HL-60 (cell line): ENCODE measurements at regions not wholly inside any gene's neighbourhood (a gene's known extent, or its start where the extent isn't known, plus 50 kb on each side); places are given as distances from the start of the nearest gene placed in this dataset.

ENCODE experiments used
- DNase-seq, 2 experiments: peaks; one replicate each; pipeline ENCODE4 v3.0.0-alpha.2; 2010 to 2020; ENCODE audit warnings: low read depth in 1 of 2, low spot score in 1 of 2
- H3K27ac ChIP-seq: fragments of 250-450 bp; sonication (Bioruptor Pico); replicated peaks from 2 replicates; pipeline ENCODE4 v1.5.1; 2020; ENCODE audit warnings: mild to moderate bottlenecking, moderate library complexity
- H3K27me3 ChIP-seq: fragments of 250-450 bp; sonication (Bioruptor Pico); 2 replicates; pipeline ENCODE4 v1.5.1; 2021; ENCODE audit warnings: mild to moderate bottlenecking, moderate library complexity; ENCODE audit not compliant: insufficient read depth, poor library complexity, severe bottlenecking
- H3K4me3 ChIP-seq: replicated peaks from 2 replicates; pipeline ENCODE4 v1.5.1; 2011; ENCODE audit warnings: mild to moderate bottlenecking, control low read depth, low read length; ENCODE audit not compliant: insufficient read depth
- GABPA ChIP-seq: IDR thresholded peaks from 2 replicates; pipeline ENCODE4 v1.6.1; 2012; ENCODE audit warnings: low read depth
- POLR2AphosphoS5 ChIP-seq: IDR thresholded peaks from 2 replicates; pipeline ENCODE4 v1.6.1; 2012; ENCODE audit warnings: low read depth
- SPI1 ChIP-seq: IDR thresholded peaks from 2 replicates; pipeline ENCODE4 v1.6.1; 2012; ENCODE audit warnings: low read depth, mild to moderate bottlenecking, borderline replicate concordance
- TF ChIP-seq, protein P1 (sequence below): IDR thresholded peaks from one replicate; pipeline ENCODE4 v1.5.1; 2011; ENCODE audit warnings: low read length, control low read depth, inconsistent platforms; ENCODE audit not compliant: insufficient read depth
- TF ChIP-seq, protein P2 (sequence below): IDR thresholded peaks from 2 replicates; pipeline ENCODE4 v1.6.1; 2012; ENCODE audit warnings: low read depth; ENCODE audit not compliant: insufficient replicate concordance

DNA sequence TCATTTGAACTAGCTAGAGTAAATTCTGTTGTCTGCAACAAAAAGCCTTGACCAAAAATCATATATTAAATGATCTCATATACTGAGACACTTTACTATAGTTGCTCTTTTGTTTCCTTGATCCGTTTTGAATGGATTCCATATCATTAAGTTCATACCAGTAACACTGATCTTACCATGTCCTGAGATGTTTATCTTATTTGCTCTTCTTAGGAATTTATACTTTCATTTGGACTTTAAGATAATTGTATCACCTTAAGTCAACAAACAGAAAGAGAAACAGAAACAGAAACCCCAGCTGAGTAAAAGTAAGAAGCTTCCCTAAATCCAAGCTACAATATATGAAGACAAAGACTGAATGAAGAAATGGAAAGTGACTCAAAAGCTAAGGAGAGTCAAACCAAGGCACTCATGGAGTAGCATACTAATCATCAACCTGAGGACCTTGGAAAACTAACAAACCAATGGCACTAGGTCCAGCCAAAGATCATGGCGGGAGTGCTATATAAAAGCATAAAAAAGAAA is 106.5 kb upstream of the COX10 start:
- no peaks in the 10 kb centered on the region for H3K27me3 ChIP-seq
- TF ChIP-seq SPI1 (no peak), POLR2AphosphoS5 (no peak), GABPA (no peak)
- TF ChIP-seq, protein P1, sequence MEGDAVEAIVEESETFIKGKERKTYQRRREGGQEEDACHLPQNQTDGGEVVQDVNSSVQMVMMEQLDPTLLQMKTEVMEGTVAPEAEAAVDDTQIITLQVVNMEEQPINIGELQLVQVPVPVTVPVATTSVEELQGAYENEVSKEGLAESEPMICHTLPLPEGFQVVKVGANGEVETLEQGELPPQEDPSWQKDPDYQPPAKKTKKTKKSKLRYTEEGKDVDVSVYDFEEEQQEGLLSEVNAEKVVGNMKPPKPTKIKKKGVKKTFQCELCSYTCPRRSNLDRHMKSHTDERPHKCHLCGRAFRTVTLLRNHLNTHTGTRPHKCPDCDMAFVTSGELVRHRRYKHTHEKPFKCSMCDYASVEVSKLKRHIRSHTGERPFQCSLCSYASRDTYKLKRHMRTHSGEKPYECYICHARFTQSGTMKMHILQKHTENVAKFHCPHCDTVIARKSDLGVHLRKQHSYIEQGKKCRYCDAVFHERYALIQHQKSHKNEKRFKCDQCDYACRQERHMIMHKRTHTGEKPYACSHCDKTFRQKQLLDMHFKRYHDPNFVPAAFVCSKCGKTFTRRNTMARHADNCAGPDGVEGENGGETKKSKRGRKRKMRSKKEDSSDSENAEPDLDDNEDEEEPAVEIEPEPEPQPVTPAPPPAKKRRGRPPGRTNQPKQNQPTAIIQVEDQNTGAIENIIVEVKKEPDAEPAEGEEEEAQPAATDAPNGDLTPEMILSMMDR, result no peak
- H3K4me3 ChIP-seq, result no peak overlapping the region
- H3K27ac ChIP-seq, result no peak overlapping the region
- DNase-seq, result no peak

DNA sequence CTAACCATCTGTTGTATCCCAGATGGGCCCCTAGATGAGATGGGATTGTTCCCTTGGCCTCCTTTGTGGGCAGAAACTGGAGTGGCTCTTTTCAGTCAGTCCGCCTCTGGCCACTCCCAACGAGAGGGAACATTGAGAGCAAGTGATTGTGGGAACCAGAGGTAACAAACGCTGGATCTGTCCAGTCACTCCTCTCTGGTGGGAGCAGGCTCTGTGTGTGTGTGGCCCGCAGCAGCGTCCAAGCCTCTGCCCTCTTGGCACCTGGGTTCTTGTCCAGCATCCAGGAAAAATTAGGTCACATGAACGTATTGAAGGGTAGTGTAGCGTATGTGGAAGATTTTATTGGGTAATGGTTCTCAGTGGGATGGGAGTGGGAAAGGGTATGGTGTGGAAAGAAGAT is 101.9 kb upstream of the COX10 start:
- Histone ChIP-seq H3K27me3 (no peaks in the 10 kb centered on the region), H3K27ac (no peak overlapping the region), H3K4me3 (no peak overlapping the region)
- no peak for TF ChIP-seq POLR2AphosphoS5
- TF ChIP-seq, protein P2, sequence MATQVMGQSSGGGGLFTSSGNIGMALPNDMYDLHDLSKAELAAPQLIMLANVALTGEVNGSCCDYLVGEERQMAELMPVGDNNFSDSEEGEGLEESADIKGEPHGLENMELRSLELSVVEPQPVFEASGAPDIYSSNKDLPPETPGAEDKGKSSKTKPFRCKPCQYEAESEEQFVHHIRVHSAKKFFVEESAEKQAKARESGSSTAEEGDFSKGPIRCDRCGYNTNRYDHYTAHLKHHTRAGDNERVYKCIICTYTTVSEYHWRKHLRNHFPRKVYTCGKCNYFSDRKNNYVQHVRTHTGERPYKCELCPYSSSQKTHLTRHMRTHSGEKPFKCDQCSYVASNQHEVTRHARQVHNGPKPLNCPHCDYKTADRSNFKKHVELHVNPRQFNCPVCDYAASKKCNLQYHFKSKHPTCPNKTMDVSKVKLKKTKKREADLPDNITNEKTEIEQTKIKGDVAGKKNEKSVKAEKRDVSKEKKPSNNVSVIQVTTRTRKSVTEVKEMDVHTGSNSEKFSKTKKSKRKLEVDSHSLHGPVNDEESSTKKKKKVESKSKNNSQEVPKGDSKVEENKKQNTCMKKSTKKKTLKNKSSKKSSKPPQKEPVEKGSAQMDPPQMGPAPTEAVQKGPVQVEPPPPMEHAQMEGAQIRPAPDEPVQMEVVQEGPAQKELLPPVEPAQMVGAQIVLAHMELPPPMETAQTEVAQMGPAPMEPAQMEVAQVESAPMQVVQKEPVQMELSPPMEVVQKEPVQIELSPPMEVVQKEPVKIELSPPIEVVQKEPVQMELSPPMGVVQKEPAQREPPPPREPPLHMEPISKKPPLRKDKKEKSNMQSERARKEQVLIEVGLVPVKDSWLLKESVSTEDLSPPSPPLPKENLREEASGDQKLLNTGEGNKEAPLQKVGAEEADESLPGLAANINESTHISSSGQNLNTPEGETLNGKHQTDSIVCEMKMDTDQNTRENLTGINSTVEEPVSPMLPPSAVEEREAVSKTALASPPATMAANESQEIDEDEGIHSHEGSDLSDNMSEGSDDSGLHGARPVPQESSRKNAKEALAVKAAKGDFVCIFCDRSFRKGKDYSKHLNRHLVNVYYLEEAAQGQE, result no peak
- TF ChIP-seq GABPA, result no peak
- TF ChIP-seq, protein P1, result no peak
- TF ChIP-seq SPI1, result no peak
- no peak for DNase-seq

DNA sequence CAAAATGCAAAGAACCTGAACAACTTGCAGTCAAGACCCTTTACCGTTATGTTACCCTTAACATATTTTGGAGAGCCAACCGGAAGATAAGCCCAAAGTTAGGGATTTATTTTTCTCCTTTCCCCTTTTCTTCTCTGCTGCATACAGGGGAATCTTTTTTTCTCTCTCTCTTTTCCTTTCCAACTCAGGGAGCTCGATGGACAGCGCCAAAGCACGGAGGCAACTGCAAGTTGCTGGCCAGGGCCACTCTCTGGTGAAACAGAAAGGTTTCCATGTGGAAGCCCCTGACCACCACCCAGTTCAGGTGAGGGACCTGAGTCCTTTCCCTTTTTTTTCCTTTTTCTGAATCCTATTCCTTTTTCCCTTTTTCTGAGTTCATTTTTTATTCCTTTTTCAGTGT is 98.8 kb upstream of the COX10 start:
- TF ChIP-seq, protein P2, result no peak
- TF ChIP-seq POLR2AphosphoS5, result no peak
- TF ChIP-seq, protein P1, result no peak
- TF ChIP-seq GABPA, result no peak
- no peak for TF ChIP-seq SPI1
- H3K27ac ChIP-seq, result no peak overlapping the region
- H3K4me3 ChIP-seq, result no peak overlapping the region
- no peaks in the 10 kb centered on the region for H3K27me3 ChIP-seq
- no peak for DNase-seq

DNA sequence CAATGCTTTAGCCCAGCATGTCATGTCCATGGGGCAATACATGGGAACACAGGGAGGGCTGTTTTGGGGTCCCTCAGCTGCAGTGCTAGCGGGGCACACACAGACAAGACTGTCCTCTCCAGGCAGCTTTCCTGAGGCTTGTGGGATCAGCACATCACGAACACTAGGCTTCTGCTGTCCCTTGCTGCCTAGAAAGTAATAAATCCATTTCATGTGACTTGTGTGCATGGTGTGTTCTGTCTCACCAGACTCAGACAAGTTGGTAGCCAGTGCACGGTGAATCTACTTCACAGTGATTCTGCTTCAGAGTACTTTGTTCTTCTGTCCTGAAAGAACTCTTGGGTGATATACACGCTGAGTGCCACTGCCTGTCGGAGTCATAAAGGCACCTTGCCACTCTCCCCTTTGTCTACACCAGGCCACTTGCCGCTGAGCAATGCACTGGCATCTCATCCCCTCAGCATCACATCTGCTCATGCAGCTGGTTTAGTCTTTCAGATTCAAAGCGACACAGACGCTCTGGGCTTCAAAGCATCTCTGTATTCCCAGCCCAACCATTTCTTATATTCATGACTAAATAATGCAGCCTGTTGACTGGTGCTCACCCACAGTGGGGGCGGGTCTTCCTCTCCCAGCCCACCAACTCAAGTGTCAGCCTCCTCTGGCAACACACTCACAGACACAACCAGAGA is 95.2 kb upstream of the COX10 start:
- no peak for DNase-seq
- no peak overlapping the region for H3K4me3 ChIP-seq
- no peak for TF ChIP-seq GABPA
- TF ChIP-seq, protein P2, result no peak
- no peak for TF ChIP-seq SPI1
- TF ChIP-seq, protein P1, result no peak
- TF ChIP-seq POLR2AphosphoS5, result no peak

More for the DNA sequence above, 95.2 kb upstream of the COX10 start:
- no peaks in the 10 kb centered on the region for H3K27me3 ChIP-seq
- H3K27ac ChIP-seq, result no peak overlapping the region
